ENCODE measurements at regions not wholly inside any gene's neighbourhood (a gene's known extent, or its start where the extent isn't known, plus 50 kb on each side); places are given as distances from the start of the nearest gene placed in this dataset.

DNA sequence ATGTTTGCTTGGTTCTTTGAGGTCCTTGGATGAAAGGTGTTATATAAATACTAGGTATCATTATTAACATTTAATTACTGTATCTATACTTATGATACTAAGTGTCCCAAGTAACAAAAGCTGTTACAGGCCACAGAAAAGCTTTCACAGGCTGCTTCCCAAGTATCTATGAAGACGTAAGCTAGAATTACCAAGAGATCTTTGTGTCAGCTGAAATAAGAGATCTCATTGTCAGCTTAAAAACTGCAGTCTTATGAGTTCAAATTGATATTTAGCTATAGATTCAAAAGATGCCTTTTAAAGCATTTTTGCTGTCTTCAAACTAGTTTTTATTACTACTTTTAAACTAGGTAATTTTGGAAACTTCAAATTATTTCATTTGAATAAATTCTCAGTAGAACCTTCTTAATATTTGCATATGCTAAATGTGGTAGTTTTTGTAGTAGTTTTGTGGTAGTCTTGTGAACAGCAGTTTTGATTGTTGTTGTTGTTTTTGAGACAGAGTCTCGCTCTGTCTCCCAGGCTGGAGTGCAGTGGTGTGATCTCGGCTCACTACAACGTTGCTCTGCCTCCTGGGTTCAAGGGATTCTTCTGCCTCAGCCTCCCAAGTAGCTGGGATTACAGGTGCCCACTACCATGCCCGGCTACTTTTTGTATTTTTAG, 170.0 kb upstream of the RPL34 start:
- Histone ChIP-seq H3K27me3 (ENCODE audit: low read depth) (peaks cover 7% of the 10 kb centered on the region), H3K36me3 (no peaks in the 10 kb centered on the region), H3K4me1 (no peaks in the 10 kb centered on the region), H3K27ac (replicated peaks) (no peak overlapping the region), H3K4me3 (no peak overlapping the region), H3K9me3 (replicated peaks) (no peaks in the 10 kb centered on the region)
- TF ChIP-seq CTCF (IDR thresholded peaks at IDR 0.05; ENCODE audit: borderline replicate concordance): no peak
- no peak for DNase-seq
- intact Hi-C loops (cut with micrococcal nuclease): no loop called here

DNA sequence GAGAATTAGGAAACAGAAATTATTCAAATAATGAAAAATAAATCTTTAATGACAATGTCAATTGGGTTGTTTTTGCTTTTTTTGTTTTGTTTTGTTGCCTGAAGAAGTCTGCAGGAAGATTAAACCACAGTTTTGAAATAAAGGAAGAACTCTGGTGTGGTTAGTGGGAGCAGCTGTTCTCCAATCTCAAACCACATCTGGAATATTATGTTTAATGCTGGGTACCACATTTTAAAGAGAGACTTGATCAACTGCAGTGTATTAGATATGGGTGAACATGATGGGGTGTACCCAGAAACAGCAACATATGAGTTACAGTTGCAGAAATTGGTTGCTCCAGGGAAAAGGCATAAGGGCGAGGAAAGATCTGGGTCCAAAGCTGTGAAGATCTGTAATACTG, 171.2 kb upstream of the RPL34 start:
- Histone ChIP-seq H3K4me3 (no peak overlapping the region), H3K4me1 (no peaks in the 10 kb centered on the region), H3K9me3 (replicated peaks) (no peaks in the 10 kb centered on the region), H3K36me3 (no peaks in the 10 kb centered on the region), H3K27ac (replicated peaks) (no peak overlapping the region), H3K27me3 (ENCODE audit: low read depth) (peaks cover 12% of the 10 kb centered on the region)
- TF ChIP-seq CTCF (IDR thresholded peaks at IDR 0.05; ENCODE audit: borderline replicate concordance): no peak
- intact Hi-C loops (cut with micrococcal nuclease): no loop called here
- DNase-seq: no peak

GRCh38 chr4:108446556-108446955, 173.8 kb upstream of the RPL34 start:
- no peak for DNase-seq
- no peaks in the 10 kb centered on the region for H3K36me3 ChIP-seq
- H3K9me3 ChIP-seq (replicated peaks): no peaks in the 10 kb centered on the region
- intact Hi-C loops (cut with micrococcal nuclease): no loop called here
- no peaks in the 10 kb centered on the region for H3K4me1 ChIP-seq
- peaks cover 12% of the 10 kb centered on the region for H3K27me3 ChIP-seq (ENCODE audit: low read depth)
- H3K4me3 ChIP-seq: no peak overlapping the region
- no peak for TF ChIP-seq CTCF (IDR thresholded peaks at IDR 0.05; ENCODE audit: borderline replicate concordance)
- H3K27ac ChIP-seq (replicated peaks): no peak overlapping the region

- H3K9me3 ChIP-seq (replicated peaks): no peaks in the 10 kb centered on the region
- peaks cover 12% of the 10 kb centered on the region for H3K27me3 ChIP-seq (ENCODE audit: low read depth)
- H3K27ac ChIP-seq (replicated peaks): no peak overlapping the region
- no peak for TF ChIP-seq CTCF (IDR thresholded peaks at IDR 0.05; ENCODE audit: borderline replicate concordance)
- no peaks in the 10 kb centered on the region for H3K36me3 ChIP-seq
- no peak for DNase-seq
- intact Hi-C loops (cut with micrococcal nuclease): no loop called here
- no peak overlapping the region for H3K4me3 ChIP-seq
- H3K4me1 ChIP-seq: no peaks in the 10 kb centered on the region
Observed at GRCh38 chr4:108445716-108446115, 174.7 kb upstream of the RPL34 start.

DNA sequence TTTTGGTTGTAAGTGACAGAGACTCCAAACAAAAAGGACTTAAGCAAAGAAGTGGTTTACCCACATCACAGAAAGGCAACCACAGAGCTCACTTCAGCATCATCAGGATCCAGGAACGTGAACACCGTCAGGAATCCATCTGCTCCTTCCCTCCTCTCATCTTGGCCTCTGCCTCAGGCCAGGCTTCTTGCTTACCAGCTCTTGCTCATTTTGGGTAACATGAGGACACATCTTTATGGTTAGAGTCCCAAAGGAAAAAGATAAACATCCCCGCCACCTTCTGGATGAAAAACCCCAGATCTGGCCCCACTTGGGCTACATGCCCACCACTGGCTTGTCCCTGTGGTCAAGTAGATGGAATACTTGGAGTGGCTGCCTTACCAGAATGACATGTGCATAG, 176.8 kb upstream of the RPL34 start:
- H3K27ac ChIP-seq (replicated peaks): no peak overlapping the region
- H3K9me3 ChIP-seq (replicated peaks): no peaks in the 10 kb centered on the region
- intact Hi-C loops (cut with micrococcal nuclease): no loop called here
- DNase-seq: no peak
- peaks cover 12% of the 10 kb centered on the region for H3K27me3 ChIP-seq (ENCODE audit: low read depth)
- no peak overlapping the region for H3K4me3 ChIP-seq
- H3K36me3 ChIP-seq: no peaks in the 10 kb centered on the region
- no peak for TF ChIP-seq CTCF (IDR thresholded peaks at IDR 0.05; ENCODE audit: borderline replicate concordance)
- no peaks in the 10 kb centered on the region for H3K4me1 ChIP-seq

All from left ventricle myocardium inferior (tissue), 1 donor.